HepG2 (cell line): ENCODE measurements at regions not wholly inside any gene's neighbourhood (a gene's known extent, or its start where the extent isn't known, plus 50 kb on each side); places are given as distances from the start of the nearest gene placed in this dataset.

Experiments
- ATAC-seq: fragments of 200-7000 bp; cut with Tn5 transposase; 3 replicates; pipeline ENCODE4 v1.9.1; 2020; ENCODE audit warnings: mild to moderate bottlenecking, moderate library complexity
- BruUV-seq: library from RNA; stranded (reverse); fragments of 400-500 nt; replicated peaks from 2 replicates; lab custom pipeline; 2021; lab: Mats Ljungman, UMichigan
- CTCF ChIA-PET: fragments of 300-600 bp; formaldehyde crosslinking; extraction: SDS; loops from one replicate; lab custom pipeline; 2021; ENCODE audit warnings: low total read pairs, inconsistent platforms, low intra/inter-chr PET ratio; lab: Yijun Ruan, JAX
- POLR2A ChIA-PET: fragments of 350-600 bp; sonication (Branson Sonifier 250); formaldehyde crosslinking; loops from one replicate; lab custom pipeline; 2020; ENCODE audit warnings: antibody characterized with exemption, inconsistent platforms; lab: Yijun Ruan, JAX
- DNase-seq: peaks from one replicate; pipeline ENCODE4 v3.0.0-alpha.2; 2015; ENCODE audit warnings: low spot score
- FAIRE-seq: peaks from 3 replicates; lab custom pipeline; 2011; peaks lifted over from hg19 to GRCh38; lab: Jason Lieb, UNC
- H2AFZ ChIP-seq: one replicate; pipeline ENCODE4 v1.6.1; 2011; ENCODE audit warnings: low read length, inconsistent platforms
- H3K27ac ChIP-seq: fragments of 300-600 bp; 3 replicates; pipeline ENCODE4 v1.8.0; 2011; ENCODE audit warnings: mixed run types, mild to moderate bottlenecking, mixed read lengths, low read length, inconsistent platforms; ENCODE audit not compliant: insufficient read depth; ENCODE audit errors: extremely low read length
- H3K27me3 ChIP-seq, 2 experiments: fragments of 200-600 bp in 1 of 2; 2 replicates in 1 of 2; 3 replicates in 1 of 2; pipeline versions ENCODE4 v1.6.0 to v1.8.0; 2011; ENCODE audit warnings: low read length in 2 of 2, mild to moderate bottlenecking in 2 of 2, moderate library complexity in 2 of 2, inconsistent platforms in 1 of 2; ENCODE audit not compliant: insufficient read depth in 2 of 2, control insufficient read depth in 1 of 2
- H3K36me3 ChIP-seq, 2 experiments: fragments of 200-600 bp in 1 of 2; replicated peaks in 1 of 2; 2 replicates in 1 of 2; 3 replicates in 1 of 2; pipeline versions ENCODE4 v1.5.1 to v1.8.0; 2011; ENCODE audit warnings: low read length in 2 of 2, inconsistent platforms in 1 of 2; ENCODE audit not compliant: insufficient read depth in 2 of 2, control insufficient read depth in 1 of 2
- H3K4me1 ChIP-seq: 2 replicates; pipeline ENCODE4 v1.5.1; 2012; ENCODE audit warnings: low read length, inconsistent platforms; ENCODE audit not compliant: insufficient read depth
- H3K4me2 ChIP-seq: 2 replicates; pipeline ENCODE4 v1.6.0; 2011; ENCODE audit warnings: low read depth, low read length, inconsistent platforms
- H3K4me3 ChIP-seq, 3 experiments: fragments of 200-600 bp in 1 of 3; sonication (generic), shearing (Covaris generic) in 1 of 3; replicated peaks in 1 of 3; 2 replicates each; pipeline ENCODE4 v1.5.1; 2011 to 2016; ENCODE audit warnings: low read length in 3 of 3, inconsistent platforms in 2 of 3, low read depth in 2 of 3, mild to moderate bottlenecking in 2 of 3, control low read depth in 1 of 3, mixed read lengths in 1 of 3; ENCODE audit not compliant: insufficient read depth in 1 of 3
- H3K79me2 ChIP-seq: one replicate; pipeline ENCODE4 v1.6.1; 2011; ENCODE audit warnings: low read length, inconsistent platforms; ENCODE audit not compliant: insufficient read depth
- H3K9ac ChIP-seq: 2 replicates; pipeline ENCODE4 v1.6.0; 2011; ENCODE audit warnings: mild to moderate bottlenecking, low read depth, low read length, inconsistent platforms; ENCODE audit not compliant: insufficient read depth
- H3K9me3 ChIP-seq: 2 replicates; pipeline ENCODE4 v1.5.1; 2012; ENCODE audit warnings: mild to moderate bottlenecking, low read length
- H4K20me1 ChIP-seq: 2 replicates; pipeline ENCODE4 v1.6.0; 2011; ENCODE audit warnings: inconsistent platforms, mild to moderate bottlenecking, low read length, moderate library complexity; ENCODE audit not compliant: insufficient read depth
- BCL6 ChIP-seq: IDR thresholded peaks from 2 replicates; pipeline ENCODE4 v1.6.1; 2016; ENCODE audit warnings: missing genetic modification reagents, missing compliant biosample characterization
- GFI1 ChIP-seq: sonication (generic); formaldehyde crosslinking; IDR thresholded peaks from 2 replicates; pipeline ENCODE4 v1.5.0; 2020; ENCODE audit warnings: missing genetic modification reagents, mild to moderate bottlenecking, borderline replicate concordance
- GTF3A ChIP-seq: sonication (generic); formaldehyde crosslinking; conservative IDR thresholded peaks from 2 replicates; pipeline ENCODE4 v1.4.0; 2020; ENCODE audit warnings: mild to moderate bottlenecking, missing genetic modification reagents
- HOXA3 ChIP-seq: sonication (generic); formaldehyde crosslinking; IDR thresholded peaks from 2 replicates; pipeline ENCODE4 v1.5.0; 2020; ENCODE audit warnings: missing genetic modification reagents
- IRX3 ChIP-seq: sonication (generic); formaldehyde crosslinking; IDR thresholded peaks from 2 replicates; pipeline ENCODE4 v1.8.1; 2023; ENCODE audit warnings: mild to moderate bottlenecking, low read depth, missing genetic modification reagents, borderline replicate concordance
- RBAK ChIP-seq: sonication (generic); formaldehyde crosslinking; IDR thresholded peaks from 2 replicates; pipeline ENCODE4 v1.5.1; 2020; ENCODE audit warnings: mild to moderate bottlenecking, missing genetic modification reagents
- TOPORS ChIP-seq: sonication (generic); formaldehyde crosslinking; IDR thresholded peaks from 2 replicates; pipeline ENCODE4 v1.8.0; 2023; ENCODE audit warnings: mild to moderate bottlenecking, missing genetic modification reagents
- YEATS2 ChIP-seq: sonication (generic); formaldehyde crosslinking; IDR thresholded peaks from 2 replicates; pipeline ENCODE4 v1.4.0; 2020; ENCODE audit warnings: missing genetic modification reagents, borderline replicate concordance
- ZBTB8A ChIP-seq: sonication (generic); formaldehyde crosslinking; IDR thresholded peaks from 2 replicates; pipeline ENCODE4 v1.4.0; 2020; ENCODE audit warnings: mild to moderate bottlenecking, low read depth, missing genetic modification reagents, borderline replicate concordance
- ZMAT5 ChIP-seq: sonication (generic); formaldehyde crosslinking; IDR thresholded peaks from 2 replicates; pipeline ENCODE4 v1.5.0; 2020; ENCODE audit warnings: mild to moderate bottlenecking, low read depth, missing genetic modification reagents, borderline replicate concordance
- ZNF124 ChIP-seq: sonication (generic); formaldehyde crosslinking; IDR thresholded peaks from 2 replicates; pipeline ENCODE4 v1.4.0; 2020; ENCODE audit warnings: missing genetic modification reagents
- ZNF136 ChIP-seq: sonication (generic); formaldehyde crosslinking; IDR thresholded peaks from 2 replicates; pipeline ENCODE4 v1.8.1; 2022; ENCODE audit warnings: low read depth, mild to moderate bottlenecking, moderate library complexity, missing genetic modification reagents
- ZNF446 ChIP-seq: sonication (generic); formaldehyde crosslinking; IDR thresholded peaks from 2 replicates; pipeline ENCODE4 v1.5.0; 2020; ENCODE audit warnings: mild to moderate bottlenecking, missing genetic modification reagents
- ZNF530 ChIP-seq: sonication (generic); formaldehyde crosslinking; IDR thresholded peaks from 2 replicates; pipeline ENCODE4 v1.5.0; 2020; ENCODE audit warnings: low read depth, mild to moderate bottlenecking, missing genetic modification reagents
- ZNF878 ChIP-seq: sonication (generic); formaldehyde crosslinking; IDR thresholded peaks from 2 replicates; pipeline ENCODE4 v1.8.1; 2023; ENCODE audit warnings: mild to moderate bottlenecking, missing genetic modification reagents, moderate library complexity
- ZSCAN25 ChIP-seq: sonication (generic); formaldehyde crosslinking; IDR thresholded peaks from 2 replicates; pipeline ENCODE4 v1.8.0; 2022; ENCODE audit warnings: mild to moderate bottlenecking, missing genetic modification reagents
- ZSCAN31 ChIP-seq: sonication (generic); formaldehyde crosslinking; IDR thresholded peaks from 2 replicates; pipeline ENCODE4 v1.5.0; 2020; ENCODE audit warnings: low read depth, mild to moderate bottlenecking, missing genetic modification reagents
- WGBS: methylation state at CpG from one replicate; pipeline ENCODE4 v1.1.6; 2017; ENCODE audit warnings: low lambda C conversion rate; 5-methylcytosine and 5-hydroxymethylcytosine counted together
- in situ Hi-C: cut with HindIII; loops from 2 replicates; pipeline ENCODE4 v1.10.0; 2017; ENCODE audit warnings: low pct_unique_long_range_greater_than_20kb; ENCODE audit not compliant: extremely low pct_ligation_motif_present
- intact Hi-C: fragments of 100-400 bp; cut with micrococcal nuclease; formaldehyde crosslinking; loops from one replicate; pipeline ENCODE4 v1.10.0; 2022; ENCODE audit not compliant: unreplicated experiment
- TF ChIP-seq, protein P1 (sequence below): sonication (generic); formaldehyde crosslinking; conservative IDR thresholded peaks from 2 replicates; pipeline ENCODE4 v1.8.0; 2022; ENCODE audit warnings: missing genetic modification reagents
- TF ChIP-seq, protein P2 (sequence below): IDR thresholded peaks from 2 replicates; pipeline ENCODE4 v1.6.1; 2016; ENCODE audit warnings: missing compliant biosample characterization, missing genetic modification reagents, borderline replicate concordance

- ChIA-PET CTCF (no interaction called here), POLR2A (no interaction called here)
- H3K36me3 ChIP-seq: no peaks in the 10 kb centered on the region
- TF ChIP-seq YEATS2 (CRISPR knock-in tag) (no peak), GFI1 (CRISPR knock-in tag) (no peak), ZNF446 (no peak), IRX3 (CRISPR knock-in tag) (no peak), ZNF124 (no peak)
- FAIRE-seq (no peak), ATAC-seq (no peak), DNase-seq (no peak)
- no peaks in the 10 kb centered on the region for H3K4me1 ChIP-seq
- intact Hi-C loops: no loop called here
- peaks cover 63% of the 10 kb centered on the region for H3K9me3 ChIP-seq
- H3K79me2 ChIP-seq: no peaks in the 10 kb centered on the region
- H3K4me2 ChIP-seq: no peak overlapping the region
- H2AFZ ChIP-seq: no peak overlapping the region
- 21% methylated on average over 5 of the region's 5 CpGs for WGBS
- H3K27ac ChIP-seq: no peak overlapping the region
- BruUV-seq: no TSS peak
- H3K4me3 ChIP-seq: no peak overlapping the region
- H3K27me3 ChIP-seq: no peaks in the 10 kb centered on the region
- H4K20me1 ChIP-seq: no peaks in the 10 kb centered on the region
- in situ Hi-C loops: no loop called here
- H3K9ac ChIP-seq: no peak overlapping the region
Observed at GRCh38 chrY:18951019-18951418, 177.5 kb upstream of the HSFY2 start.

- H3K9me3 ChIP-seq: peaks cover 19% of the 10 kb centered on the region
- H3K36me3 ChIP-seq: no peaks in the 10 kb centered on the region
- H4K20me1 ChIP-seq: no peaks in the 10 kb centered on the region
- CTCF ChIA-PET: no interaction called here
- intact Hi-C loops (no loop called here), in situ Hi-C loops (no loop called here)
- H2AFZ ChIP-seq: no peak overlapping the region
- no peaks in the 10 kb centered on the region for H3K4me1 ChIP-seq
- ATAC-seq (no peak), FAIRE-seq (no peak)
- no peak overlapping the region for H3K4me2 ChIP-seq
- POLR2A ChIA-PET: no interaction called here
- no peaks in the 10 kb centered on the region for H3K27me3 ChIP-seq
- no peak overlapping the region for H3K9ac ChIP-seq
- H3K4me3 ChIP-seq: no peak overlapping the region
- H3K79me2 ChIP-seq: no peaks in the 10 kb centered on the region
- TF ChIP-seq HOXA3 (CRISPR knock-in tag) (no peak), ZNF530 (no peak), ZBTB8A (CRISPR knock-in tag) (no peak), ZSCAN25 (CRISPR knock-in tag) (no peak), RBAK (no peak), TOPORS (CRISPR knock-in tag) (no peak), BCL6 (no peak), GTF3A (CRISPR knock-in tag) (no peak), ZSCAN31 (no peak), ZMAT5 (CRISPR knock-in tag) (no peak), ZNF878 (CRISPR knock-in tag) (no peak), ZNF136 (CRISPR knock-in tag) (no peak)
- TF ChIP-seq, protein P1, sequence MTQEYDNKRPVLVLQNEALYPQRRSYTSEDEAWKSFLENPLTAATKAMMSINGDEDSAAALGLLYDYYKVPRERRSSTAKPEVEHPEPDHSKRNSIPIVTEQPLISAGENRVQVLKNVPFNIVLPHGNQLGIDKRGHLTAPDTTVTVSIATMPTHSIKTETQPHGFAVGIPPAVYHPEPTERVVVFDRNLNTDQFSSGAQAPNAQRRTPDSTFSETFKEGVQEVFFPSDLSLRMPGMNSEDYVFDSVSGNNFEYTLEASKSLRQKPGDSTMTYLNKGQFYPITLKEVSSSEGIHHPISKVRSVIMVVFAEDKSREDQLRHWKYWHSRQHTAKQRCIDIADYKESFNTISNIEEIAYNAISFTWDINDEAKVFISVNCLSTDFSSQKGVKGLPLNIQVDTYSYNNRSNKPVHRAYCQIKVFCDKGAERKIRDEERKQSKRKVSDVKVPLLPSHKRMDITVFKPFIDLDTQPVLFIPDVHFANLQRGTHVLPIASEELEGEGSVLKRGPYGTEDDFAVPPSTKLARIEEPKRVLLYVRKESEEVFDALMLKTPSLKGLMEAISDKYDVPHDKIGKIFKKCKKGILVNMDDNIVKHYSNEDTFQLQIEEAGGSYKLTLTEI (CRISPR knock-in tag): no peak
- TF ChIP-seq, protein P2, sequence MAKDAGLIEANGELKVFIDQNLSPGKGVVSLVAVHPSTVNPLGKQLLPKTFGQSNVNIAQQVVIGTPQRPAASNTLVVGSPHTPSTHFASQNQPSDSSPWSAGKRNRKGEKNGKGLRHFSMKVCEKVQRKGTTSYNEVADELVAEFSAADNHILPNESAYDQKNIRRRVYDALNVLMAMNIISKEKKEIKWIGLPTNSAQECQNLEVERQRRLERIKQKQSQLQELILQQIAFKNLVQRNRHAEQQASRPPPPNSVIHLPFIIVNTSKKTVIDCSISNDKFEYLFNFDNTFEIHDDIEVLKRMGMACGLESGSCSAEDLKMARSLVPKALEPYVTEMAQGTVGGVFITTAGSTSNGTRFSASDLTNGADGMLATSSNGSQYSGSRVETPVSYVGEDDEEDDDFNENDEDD (CRISPR knock-in tag): no peak
- TF ChIP-seq, all 625 proteins: peak for 0
- no peak for DNase-seq
- no peak overlapping the region for H3K27ac ChIP-seq
- BruUV-seq: no TSS peak
Observed at GRCh38 chrY:18936831-18937230, 163.3 kb upstream of the HSFY2 start.
